ENCODE measurements at regions not wholly inside any gene's neighbourhood (a gene's known extent, or its start where the extent isn't known, plus 50 kb on each side); places are given as distances from the start of the nearest gene placed in this dataset.

- TF ChIP-seq GATA3 (IDR thresholded peaks at IDR 0.05; ENCODE audit: low read depth, low read length) = no peak
- no peak for TF ChIP-seq GATA2 (IDR thresholded peaks at IDR 0.05; ENCODE audit: low read depth, low read length)
These were observed 193.9 kb downstream of the BCAS1 start for GRCh38 chr20:53876470-53876869.
